HepG2 (cell line): ENCODE measurements at regions not wholly inside any gene's neighbourhood (a gene's known extent, or its start where the extent isn't known, plus 50 kb on each side); places are given as distances from the start of the nearest gene placed in this dataset.

ENCODE experiments used
- GATAD2A ChIP-seq: IDR thresholded peaks from 2 replicates; pipeline ENCODE4 v1.6.1; 2016
- HNRNPK ChIP-seq: fragments of 200-400 bp; formaldehyde crosslinking; IDR thresholded peaks from 2 replicates; pipeline ENCODE4 v1.6.1; 2018; ENCODE audit warnings: low read length, low read depth, moderate library complexity, mild to moderate bottlenecking; ENCODE audit not compliant: poor library complexity, severe bottlenecking
- SP1 ChIP-seq, 2 experiments: fragments of 450-650 bp in 1 of 2; sonication (generic) in 1 of 2; formaldehyde crosslinking in 1 of 2; IDR thresholded peaks; 2 replicates each; pipeline versions ENCODE4 v1.4.0 to v1.6.1; 2016 to 2020; ENCODE audit warnings: missing genetic modification reagents in 1 of 2
- ZNF432 ChIP-seq: sonication (generic); formaldehyde crosslinking; IDR thresholded peaks from 2 replicates; pipeline ENCODE4 v1.5.0; 2020; ENCODE audit warnings: missing genetic modification reagents, mild to moderate bottlenecking, borderline replicate concordance
- ZNF75D ChIP-seq: sonication (generic); formaldehyde crosslinking; IDR thresholded peaks from 2 replicates; pipeline ENCODE4 v1.8.1; 2023; ENCODE audit warnings: missing genetic modification reagents, mild to moderate bottlenecking, borderline replicate concordance
- TF ChIP-seq, protein P1 (sequence below): sonication (generic); formaldehyde crosslinking; IDR thresholded peaks from 2 replicates; pipeline ENCODE4 v1.5.1; 2020; ENCODE audit warnings: mild to moderate bottlenecking, missing genetic modification reagents, borderline replicate concordance
- TF ChIP-seq, protein P2 (sequence below): sonication (generic); formaldehyde crosslinking; IDR thresholded peaks from 2 replicates; pipeline ENCODE4 v1.5.0; 2020; ENCODE audit warnings: mild to moderate bottlenecking, missing genetic modification reagents

DNA sequence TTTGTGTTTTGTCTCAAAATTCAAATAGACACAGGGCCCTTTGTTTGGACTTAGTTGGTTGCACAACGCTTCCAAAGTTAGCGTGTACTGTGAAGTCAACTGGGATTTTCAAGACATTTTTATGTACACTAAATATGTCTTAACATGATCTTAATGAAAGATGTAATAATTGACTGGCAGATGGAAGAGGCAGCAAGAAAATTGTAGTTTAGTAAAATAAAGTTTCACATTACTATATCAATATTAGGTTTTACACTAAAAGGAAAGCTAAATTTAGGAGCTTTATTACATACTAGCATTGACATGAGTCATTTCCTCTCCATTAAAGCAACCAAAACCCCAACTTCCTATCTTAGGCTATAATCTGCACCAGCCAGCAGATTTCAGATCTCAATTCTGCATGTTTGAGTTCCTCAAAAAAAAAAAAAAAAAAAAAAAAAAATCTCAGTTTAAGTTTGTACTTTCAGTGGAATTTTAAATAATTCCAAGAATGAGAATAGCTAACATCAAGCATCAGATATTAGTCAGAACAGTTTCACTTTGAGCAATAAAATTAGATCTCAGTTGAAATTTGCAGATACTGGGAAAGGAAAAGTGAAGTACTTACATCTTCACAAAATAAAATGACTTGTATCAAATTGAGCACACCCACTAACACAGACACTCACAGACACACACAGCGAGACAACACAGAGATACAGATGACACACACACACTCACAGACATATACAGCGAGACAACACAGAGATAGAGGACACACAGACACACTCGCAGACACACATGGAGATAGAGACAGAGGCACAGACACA, 346.6 kb upstream of the KLF6 start (continued):
- TF ChIP-seq, protein P1, sequence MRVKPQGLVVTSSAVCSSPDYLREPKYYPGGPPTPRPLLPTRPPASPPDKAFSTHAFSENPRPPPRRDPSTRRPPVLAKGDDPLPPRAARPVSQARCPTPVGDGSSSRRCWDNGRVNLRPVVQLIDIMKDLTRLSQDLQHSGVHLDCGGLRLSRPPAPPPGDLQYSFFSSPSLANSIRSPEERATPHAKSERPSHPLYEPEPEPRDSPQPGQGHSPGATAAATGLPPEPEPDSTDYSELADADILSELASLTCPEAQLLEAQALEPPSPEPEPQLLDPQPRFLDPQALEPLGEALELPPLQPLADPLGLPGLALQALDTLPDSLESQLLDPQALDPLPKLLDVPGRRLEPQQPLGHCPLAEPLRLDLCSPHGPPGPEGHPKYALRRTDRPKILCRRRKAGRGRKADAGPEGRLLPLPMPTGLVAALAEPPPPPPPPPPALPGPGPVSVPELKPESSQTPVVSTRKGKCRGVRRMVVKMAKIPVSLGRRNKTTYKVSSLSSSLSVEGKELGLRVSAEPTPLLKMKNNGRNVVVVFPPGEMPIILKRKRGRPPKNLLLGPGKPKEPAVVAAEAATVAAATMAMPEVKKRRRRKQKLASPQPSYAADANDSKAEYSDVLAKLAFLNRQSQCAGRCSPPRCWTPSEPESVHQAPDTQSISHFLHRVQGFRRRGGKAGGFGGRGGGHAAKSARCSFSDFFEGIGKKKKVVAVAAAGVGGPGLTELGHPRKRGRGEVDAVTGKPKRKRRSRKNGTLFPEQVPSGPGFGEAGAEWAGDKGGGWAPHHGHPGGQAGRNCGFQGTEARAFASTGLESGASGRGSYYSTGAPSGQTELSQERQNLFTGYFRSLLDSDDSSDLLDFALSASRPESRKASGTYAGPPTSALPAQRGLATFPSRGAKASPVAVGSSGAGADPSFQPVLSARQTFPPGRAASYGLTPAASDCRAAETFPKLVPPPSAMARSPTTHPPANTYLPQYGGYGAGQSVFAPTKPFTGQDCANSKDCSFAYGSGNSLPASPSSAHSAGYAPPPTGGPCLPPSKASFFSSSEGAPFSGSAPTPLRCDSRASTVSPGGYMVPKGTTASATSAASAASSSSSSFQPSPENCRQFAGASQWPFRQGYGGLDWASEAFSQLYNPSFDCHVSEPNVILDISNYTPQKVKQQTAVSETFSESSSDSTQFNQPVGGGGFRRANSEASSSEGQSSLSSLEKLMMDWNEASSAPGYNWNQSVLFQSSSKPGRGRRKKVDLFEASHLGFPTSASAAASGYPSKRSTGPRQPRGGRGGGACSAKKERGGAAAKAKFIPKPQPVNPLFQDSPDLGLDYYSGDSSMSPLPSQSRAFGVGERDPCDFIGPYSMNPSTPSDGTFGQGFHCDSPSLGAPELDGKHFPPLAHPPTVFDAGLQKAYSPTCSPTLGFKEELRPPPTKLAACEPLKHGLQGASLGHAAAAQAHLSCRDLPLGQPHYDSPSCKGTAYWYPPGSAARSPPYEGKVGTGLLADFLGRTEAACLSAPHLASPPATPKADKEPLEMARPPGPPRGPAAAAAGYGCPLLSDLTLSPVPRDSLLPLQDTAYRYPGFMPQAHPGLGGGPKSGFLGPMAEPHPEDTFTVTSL (CRISPR knock-in tag): peak; percentile 17; the same call in 1 of the 2 replicates
- TF ChIP-seq ZNF75D (CRISPR knock-in tag) (no peak), HNRNPK (no peak), GATAD2A (CRISPR knock-in tag) (0 out of 2 replicates have a peak, but pooled peaks have one; percentile 13), ZNF432 (CRISPR knock-in tag) (no peak), SP1 (IDR thresholded peaks at IDR 0.05) (no peak), SP1 (CRISPR knock-in tag; IDR thresholded peaks at IDR 0.05) (no peak)
- TF ChIP-seq, protein P2, sequence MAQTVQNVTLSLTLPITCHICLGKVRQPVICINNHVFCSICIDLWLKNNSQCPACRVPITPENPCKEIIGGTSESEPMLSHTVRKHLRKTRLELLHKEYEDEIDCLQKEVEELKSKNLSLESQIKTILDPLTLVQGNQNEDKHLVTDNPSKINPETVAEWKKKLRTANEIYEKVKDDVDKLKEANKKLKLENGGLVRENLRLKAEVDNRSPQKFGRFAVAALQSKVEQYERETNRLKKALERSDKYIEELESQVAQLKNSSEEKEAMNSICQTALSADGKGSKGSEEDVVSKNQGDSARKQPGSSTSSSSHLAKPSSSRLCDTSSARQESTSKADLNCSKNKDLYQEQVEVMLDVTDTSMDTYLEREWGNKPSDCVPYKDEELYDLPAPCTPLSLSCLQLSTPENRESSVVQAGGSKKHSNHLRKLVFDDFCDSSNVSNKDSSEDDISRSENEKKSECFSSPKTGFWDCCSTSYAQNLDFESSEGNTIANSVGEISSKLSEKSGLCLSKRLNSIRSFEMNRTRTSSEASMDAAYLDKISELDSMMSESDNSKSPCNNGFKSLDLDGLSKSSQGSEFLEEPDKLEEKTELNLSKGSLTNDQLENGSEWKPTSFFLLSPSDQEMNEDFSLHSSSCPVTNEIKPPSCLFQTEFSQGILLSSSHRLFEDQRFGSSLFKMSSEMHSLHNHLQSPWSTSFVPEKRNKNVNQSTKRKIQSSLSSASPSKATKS: no peak
